Keratinocyte (primary cell): ENCODE measurements at regions not wholly inside any gene's neighbourhood (a gene's known extent, or its start where the extent isn't known, plus 50 kb on each side); places are given as distances from the start of the nearest gene placed in this dataset.

Experiments used
- DNase-seq: peaks from one replicate; pipeline ENCODE4 v3.0.0-alpha.2; 2011; ENCODE audit warnings: low read depth, missing footprints, low spot score
- FAIRE-seq: peaks from 2 replicates; lab custom pipeline; 2011; peaks lifted over from hg19 to GRCh38; lab: Jason Lieb, UNC
- H2AFZ ChIP-seq: 2 replicates; pipeline ENCODE4 v1.6.0; 2012; ENCODE audit warnings: low read length, control low read depth, inconsistent platforms; ENCODE audit not compliant: control insufficient read depth
- H3K27ac ChIP-seq: 2 replicates; pipeline ENCODE4 v1.5.1; 2011; ENCODE audit warnings: low read length; ENCODE audit not compliant: control insufficient read depth, insufficient read depth
- H3K27me3 ChIP-seq: 3 replicates; pipeline ENCODE4 v1.6.0; 2011; ENCODE audit warnings: low read length; ENCODE audit not compliant: control insufficient read depth, insufficient read depth; ENCODE audit errors: extremely low read depth
- H3K36me3 ChIP-seq, 2 experiments: 2 replicates in 1 of 2; 3 replicates in 1 of 2; pipeline ENCODE4 v1.5.1; 2011; ENCODE audit warnings: low read length in 2 of 2, mild to moderate bottlenecking in 1 of 2; ENCODE audit not compliant: control insufficient read depth in 2 of 2, insufficient read depth in 2 of 2; ENCODE audit errors: extremely low read depth in 1 of 2
- H3K4me1 ChIP-seq: 3 replicates; pipeline ENCODE4 v1.5.1; 2011; ENCODE audit warnings: low read length; ENCODE audit not compliant: control insufficient read depth, insufficient read depth; ENCODE audit errors: extremely low read depth
- H3K4me2 ChIP-seq: 3 replicates; pipeline ENCODE4 v1.6.0; 2011; ENCODE audit warnings: low read depth, low read length; ENCODE audit not compliant: control insufficient read depth, insufficient read depth; ENCODE audit errors: extremely low read depth
- H3K4me3 ChIP-seq, 3 experiments: fragments of 200-600 bp in 1 of 3; sonication (generic) in 1 of 3; 2 replicates in 2 of 3; 3 replicates in 1 of 3; pipeline ENCODE4 v1.5.1; 2011 to 2016; ENCODE audit warnings: low read length in 3 of 3, mild to moderate bottlenecking in 3 of 3, control low read depth in 2 of 3, inconsistent platforms in 1 of 3, low read depth in 1 of 3, mixed read lengths in 1 of 3, mixed run types in 1 of 3, moderate library complexity in 1 of 3; ENCODE audit not compliant: control insufficient read depth in 2 of 3, insufficient read depth in 2 of 3; ENCODE audit errors: extremely low read depth in 1 of 3
- H3K79me2 ChIP-seq: 2 replicates; pipeline ENCODE4 v1.6.0; 2012; ENCODE audit warnings: low read length; ENCODE audit not compliant: control insufficient read depth, insufficient read depth
- H3K9ac ChIP-seq: 3 replicates; pipeline ENCODE4 v1.6.0; 2011; ENCODE audit warnings: low read length; ENCODE audit not compliant: control insufficient read depth, insufficient read depth; ENCODE audit errors: extremely low read depth
- H3K9me1 ChIP-seq: 3 replicates; pipeline ENCODE4 v1.6.0; 2011; ENCODE audit warnings: low read length; ENCODE audit not compliant: control insufficient read depth, insufficient read depth; ENCODE audit errors: extremely low read depth
- H3K9me3 ChIP-seq: 2 replicates; pipeline ENCODE4 v1.5.1; 2012; ENCODE audit warnings: low read depth, low read length; ENCODE audit not compliant: control insufficient read depth
- H4K20me1 ChIP-seq: 3 replicates; pipeline ENCODE4 v1.6.0; 2011; ENCODE audit warnings: low read length; ENCODE audit not compliant: control insufficient read depth, insufficient read depth; ENCODE audit errors: extremely low read depth
- EZH2 ChIP-seq: IDR thresholded peaks from one replicate; pipeline ENCODE4 v1.6.1; 2012; ENCODE audit warnings: inconsistent platforms, mild to moderate bottlenecking, low read length, moderate library complexity
- dilution Hi-C: fragments of 300-500 bp; cut with MboI; formaldehyde crosslinking; loops from one replicate; pipeline ENCODE4 v1.7.0; 2020; ENCODE audit warnings: low sequenced_read_pairs; ENCODE audit not compliant: extremely low pct_ligation_motif_present
- TF ChIP-seq, protein P1 (sequence below), 3 experiments: IDR thresholded peaks in 1 of 3; conservative IDR thresholded peaks in 1 of 3; optimal IDR thresholded peaks in 1 of 3; 2 replicates in 2 of 3; 3 replicates in 1 of 3; pipeline versions ENCODE3 to v1.5.1; 2011; ENCODE audit warnings: low read length in 3 of 3, mild to moderate bottlenecking in 3 of 3, moderate library complexity in 2 of 3, control low read depth in 1 of 3, inconsistent platforms in 1 of 3; ENCODE audit not compliant: insufficient read depth in 2 of 3; ENCODE audit errors: extremely low read depth in 1 of 3

DNA sequence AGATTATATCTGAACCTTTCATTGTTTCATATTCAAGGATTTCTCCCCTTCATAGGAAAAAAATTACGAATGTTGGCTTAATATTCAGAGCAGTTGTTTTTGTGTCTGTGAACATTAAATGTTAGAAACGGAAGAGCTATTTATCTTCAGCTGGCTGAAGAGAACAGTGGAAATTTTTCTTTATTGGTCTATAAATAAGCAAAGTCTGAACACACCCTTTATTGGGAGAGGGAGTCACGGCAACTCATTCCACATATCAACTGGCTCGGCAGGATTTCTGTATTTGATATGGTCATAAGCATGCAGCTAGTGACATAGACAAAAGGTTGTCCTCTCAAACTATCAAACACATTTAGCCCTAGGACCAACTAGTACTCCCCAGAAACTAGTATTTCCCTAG, 468.4 kb upstream of the HNRNPA3 start:
- no peak for DNase-seq
- no peaks in the 10 kb centered on the region for H3K36me3 ChIP-seq
- H3K9ac ChIP-seq = no peak overlapping the region
- TF ChIP-seq, protein P1, sequence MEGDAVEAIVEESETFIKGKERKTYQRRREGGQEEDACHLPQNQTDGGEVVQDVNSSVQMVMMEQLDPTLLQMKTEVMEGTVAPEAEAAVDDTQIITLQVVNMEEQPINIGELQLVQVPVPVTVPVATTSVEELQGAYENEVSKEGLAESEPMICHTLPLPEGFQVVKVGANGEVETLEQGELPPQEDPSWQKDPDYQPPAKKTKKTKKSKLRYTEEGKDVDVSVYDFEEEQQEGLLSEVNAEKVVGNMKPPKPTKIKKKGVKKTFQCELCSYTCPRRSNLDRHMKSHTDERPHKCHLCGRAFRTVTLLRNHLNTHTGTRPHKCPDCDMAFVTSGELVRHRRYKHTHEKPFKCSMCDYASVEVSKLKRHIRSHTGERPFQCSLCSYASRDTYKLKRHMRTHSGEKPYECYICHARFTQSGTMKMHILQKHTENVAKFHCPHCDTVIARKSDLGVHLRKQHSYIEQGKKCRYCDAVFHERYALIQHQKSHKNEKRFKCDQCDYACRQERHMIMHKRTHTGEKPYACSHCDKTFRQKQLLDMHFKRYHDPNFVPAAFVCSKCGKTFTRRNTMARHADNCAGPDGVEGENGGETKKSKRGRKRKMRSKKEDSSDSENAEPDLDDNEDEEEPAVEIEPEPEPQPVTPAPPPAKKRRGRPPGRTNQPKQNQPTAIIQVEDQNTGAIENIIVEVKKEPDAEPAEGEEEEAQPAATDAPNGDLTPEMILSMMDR (optimal IDR thresholded peaks at IDR 0.05 in 1 of 3, IDR thresholded peaks at IDR 0.05 in 1 of 3, conservative IDR thresholded peaks at IDR 0.05 in 1 of 3; ENCODE audit: extremely low read depth in 1 of 3, insufficient read depth in 2 of 3, low read length in 3 of 3) = no peak
- no peak for TF ChIP-seq EZH2
- H3K9me3 ChIP-seq = no peaks in the 10 kb centered on the region
- dilution Hi-C loops = no loop called here
- no peak overlapping the region for H3K4me3 ChIP-seq
- FAIRE-seq = no peak
- no peaks in the 10 kb centered on the region for H3K79me2 ChIP-seq
- H3K4me2 ChIP-seq = no peak overlapping the region
- no peaks in the 10 kb centered on the region for H3K4me1 ChIP-seq
- no peak overlapping the region for H3K27ac ChIP-seq
- no peaks in the 10 kb centered on the region for H3K27me3 ChIP-seq
- no peaks in the 10 kb centered on the region for H4K20me1 ChIP-seq
- no peaks in the 10 kb centered on the region for H3K9me1 ChIP-seq
- H2AFZ ChIP-seq = no peak overlapping the region

DNA sequence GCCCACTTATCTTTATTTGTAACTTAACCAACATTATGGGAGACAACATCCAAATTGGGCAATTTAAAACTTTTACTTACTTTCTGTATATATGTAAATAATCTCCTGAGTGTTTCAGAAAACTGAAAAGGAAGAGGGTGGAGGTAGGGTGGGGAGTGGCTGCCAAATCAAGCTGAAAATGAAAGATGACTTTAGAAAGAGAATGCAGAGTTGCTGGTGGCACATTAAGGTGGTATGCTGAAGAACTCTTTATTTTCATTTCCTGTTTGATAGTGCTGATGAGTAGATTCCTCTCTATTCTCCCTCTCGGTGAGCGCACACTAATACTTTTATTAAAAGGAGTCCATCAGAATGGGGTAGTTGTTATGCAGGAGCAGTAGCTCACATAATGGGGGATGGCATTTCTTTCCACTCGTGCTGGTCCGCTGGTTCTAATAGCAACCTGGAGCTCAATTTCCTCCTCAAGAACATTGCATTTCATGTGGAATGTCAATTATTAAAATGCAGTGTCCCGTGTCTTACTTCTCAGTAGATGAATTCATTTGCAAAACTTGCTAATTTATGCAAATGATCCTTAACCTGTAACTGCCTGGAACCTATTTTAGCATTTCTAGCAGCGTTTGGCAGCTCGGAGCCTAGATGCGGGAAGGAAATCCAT, 466.9 kb upstream of the HNRNPA3 start:
- Histone ChIP-seq H4K20me1 (no peaks in the 10 kb centered on the region), H3K4me2 (no peak overlapping the region), H2AFZ (no peak overlapping the region), H3K27ac (no peak overlapping the region), H3K36me3 (no peaks in the 10 kb centered on the region), H3K9ac (no peak overlapping the region), H3K4me3 (no peak overlapping the region), H3K4me1 (no peaks in the 10 kb centered on the region), H3K9me3 (no peaks in the 10 kb centered on the region), H3K79me2 (no peaks in the 10 kb centered on the region), H3K27me3 (no peaks in the 10 kb centered on the region), H3K9me1 (no peaks in the 10 kb centered on the region)
- no peak for FAIRE-seq
- dilution Hi-C loops = no loop called here
- DNase-seq = no peak
- TF ChIP-seq EZH2 = no peak
- TF ChIP-seq, protein P1 (optimal IDR thresholded peaks at IDR 0.05 in 1 of 3, IDR thresholded peaks at IDR 0.05 in 1 of 3, conservative IDR thresholded peaks at IDR 0.05 in 1 of 3; ENCODE audit: extremely low read depth in 1 of 3, insufficient read depth in 2 of 3, low read length in 3 of 3) = no peak
